Left lung (tissue), 4 donors: ENCODE measurements at regions not wholly inside any gene's neighbourhood (a gene's known extent, or its start where the extent isn't known, plus 50 kb on each side); places are given as distances from the start of the nearest gene placed in this dataset.

Experiments
- ATAC-seq: fragments of 200-7000 bp; cut with Tn5 transposase; one replicate; pipeline ENCODE4 v1.9.1; 2020; ENCODE audit warnings: moderate library complexity
- DNase-seq, 4 donors: peaks; one replicate each; pipeline ENCODE4 v3.0.0-alpha.2; 2013 to 2020
- H3K27ac ChIP-seq, 2 donors: fragments of 200-600 bp; sonication (generic) in 1 of 2; one replicate each; pipeline versions ENCODE4 v1.5.0 to v1.8.0; 2020 to 2021
- H3K27me3 ChIP-seq, 2 donors: fragments of 200-600 bp; sonication (generic) in 1 of 2; one replicate each; pipeline versions ENCODE4 v1.5.0 to v1.8.0; 2020 to 2021
- H3K36me3 ChIP-seq, 2 donors: fragments of 200-600 bp; sonication (generic) in 1 of 2; one replicate each; pipeline versions ENCODE4 v1.5.0 to v1.8.0; 2020 to 2021
- H3K4me1 ChIP-seq, 2 donors: fragments of 200-600 bp; one replicate each; pipeline ENCODE4 v1.8.0; 2021
- H3K4me3 ChIP-seq, 2 donors: fragments of 200-600 bp; sonication (generic) in 1 of 2; one replicate each; pipeline versions ENCODE4 v1.5.0 to v1.8.0; 2020 to 2021; ENCODE audit warnings: mild to moderate bottlenecking in 1 of 2
- H3K9me3 ChIP-seq, 2 donors: fragments of 200-600 bp; sonication (generic) in 1 of 2; one replicate each; pipeline versions ENCODE4 v1.5.0 to v1.8.0; 2020 to 2021
- CTCF ChIP-seq, 2 donors: fragments of 200-600 bp; sonication (generic) in 1 of 2; IDR thresholded peaks; one replicate each; pipeline versions ENCODE4 v1.5.0 to v1.8.0; 2021; ENCODE audit warnings: antibody characterized with exemption in 2 of 2
- intact Hi-C, 2 donors: fragments of 100-400 bp; cut with DNase I; formaldehyde crosslinking; loops; one replicate each; pipeline versions ENCODE4 v1.11.2 to v1.14.2; 2022
- donor health status: DM: no; HTN: yes; CAD: no.
- donor health status: DM: no; HTN: no; CAD: no.

- Histone ChIP-seq H3K9me3 (peaks cover 0 to 2% of the 10 kb centered on the region in 2 donors), H3K4me3 (no peak overlapping the region), H3K27me3 (no peaks in the 10 kb centered on the region), H3K36me3 (no peaks in the 10 kb centered on the region), H3K27ac (no peak overlapping the region), H3K4me1 (no peaks in the 10 kb centered on the region)
- no peak for ATAC-seq
- TF ChIP-seq CTCF (IDR thresholded peaks at IDR 0.05) = no peak
- DNase-seq = no peak
- intact Hi-C loops = no loop called here
Observed at GRCh38 chr6:19309661-19310060, 527.5 kb upstream of the ID4 start.

DNA sequence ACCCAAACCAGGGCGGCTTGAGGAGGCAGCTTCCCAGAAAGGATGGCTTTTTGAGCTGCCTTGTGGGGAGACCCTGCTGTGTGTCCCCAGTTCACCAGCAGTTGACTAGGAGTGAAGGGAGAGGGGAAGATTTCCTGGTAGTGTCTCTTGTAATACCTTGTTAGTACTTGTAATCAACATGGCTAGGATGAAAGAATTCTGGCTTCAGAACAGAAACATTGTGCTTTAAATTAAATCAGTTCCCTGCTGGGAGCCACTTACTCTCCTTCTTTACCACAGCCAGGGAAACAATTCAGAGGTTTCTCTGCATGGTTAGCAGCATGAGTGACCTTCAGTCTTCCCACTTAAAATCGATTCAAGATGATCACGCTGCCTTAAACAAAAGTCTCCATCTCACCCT lies 525.4 kb upstream of the ID4 start:
- no peaks in the 10 kb centered on the region for H3K27me3 ChIP-seq

DNA sequence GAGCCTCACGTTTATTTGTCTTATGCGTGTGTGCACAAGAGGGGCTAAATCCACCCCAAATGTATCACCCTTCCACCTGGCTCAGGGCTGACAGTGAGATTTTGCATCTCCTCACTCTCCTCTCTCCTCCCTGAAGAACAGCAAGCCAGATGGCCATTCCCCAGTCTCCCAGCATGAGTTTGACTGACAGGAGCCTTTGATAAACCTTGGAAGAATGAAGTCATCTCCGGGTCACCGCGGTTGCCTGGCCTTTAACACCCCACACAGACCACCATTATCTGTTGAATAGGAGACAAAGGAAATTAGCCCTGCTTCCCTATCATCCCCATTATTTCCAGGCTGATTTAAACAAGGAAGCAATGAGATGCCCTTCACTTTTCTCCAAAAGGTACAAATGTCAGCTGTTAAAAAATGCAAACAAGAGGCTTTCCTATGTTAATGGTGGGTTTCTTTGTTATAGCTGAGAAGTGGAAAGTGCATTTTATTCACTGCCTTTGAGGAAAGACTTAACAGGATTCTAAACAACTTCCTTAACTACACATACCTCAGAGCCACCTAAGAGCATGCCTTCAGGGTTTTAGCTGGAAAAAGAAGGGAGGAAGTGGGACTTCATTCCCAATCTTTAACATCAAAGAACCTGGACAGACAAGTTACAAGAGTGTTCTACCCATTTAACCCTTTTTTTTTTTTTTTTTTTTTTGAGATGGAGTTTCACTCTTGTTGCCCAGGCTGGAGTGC lies 524.8 kb upstream of the ID4 start:
- Histone ChIP-seq H3K27me3 (no peaks in the 10 kb centered on the region), H3K4me1 (no peaks in the 10 kb centered on the region), H3K4me3 (no peak overlapping the region), H3K27ac (no peak overlapping the region), H3K9me3 (peaks cover 0 to 2% of the 10 kb centered on the region in 2 donors), H3K36me3 (no peaks in the 10 kb centered on the region)
- ATAC-seq (no peak), DNase-seq (no peak)
- TF ChIP-seq CTCF (IDR thresholded peaks at IDR 0.05) = no peak
- intact Hi-C loops = no loop called here

More for the DNA sequence above, 525.4 kb upstream of the ID4 start:
- Histone ChIP-seq H3K36me3 (no peaks in the 10 kb centered on the region), H3K27ac (no peak overlapping the region), H3K4me1 (no peaks in the 10 kb centered on the region), H3K9me3 (peaks cover 0 to 2% of the 10 kb centered on the region in 2 donors), H3K4me3 (no peak overlapping the region)
- no peak for TF ChIP-seq CTCF (IDR thresholded peaks at IDR 0.05)
- intact Hi-C loops = no loop called here
- ATAC-seq (no peak), DNase-seq (no peak)

- ATAC-seq (no peak), DNase-seq (no peak)
- Histone ChIP-seq H3K36me3 (no peaks in the 10 kb centered on the region), H3K4me1 (no peaks in the 10 kb centered on the region), H3K27ac (no peak overlapping the region), H3K27me3 (no peaks in the 10 kb centered on the region), H3K9me3 (no peaks in the 10 kb centered on the region), H3K4me3 (no peak overlapping the region)
- no peak for TF ChIP-seq CTCF (IDR thresholded peaks at IDR 0.05)
- intact Hi-C loops = no loop called here
Observed at GRCh38 chr6:19317431-19317986, 519.7 kb upstream of the ID4 start.

DNA sequence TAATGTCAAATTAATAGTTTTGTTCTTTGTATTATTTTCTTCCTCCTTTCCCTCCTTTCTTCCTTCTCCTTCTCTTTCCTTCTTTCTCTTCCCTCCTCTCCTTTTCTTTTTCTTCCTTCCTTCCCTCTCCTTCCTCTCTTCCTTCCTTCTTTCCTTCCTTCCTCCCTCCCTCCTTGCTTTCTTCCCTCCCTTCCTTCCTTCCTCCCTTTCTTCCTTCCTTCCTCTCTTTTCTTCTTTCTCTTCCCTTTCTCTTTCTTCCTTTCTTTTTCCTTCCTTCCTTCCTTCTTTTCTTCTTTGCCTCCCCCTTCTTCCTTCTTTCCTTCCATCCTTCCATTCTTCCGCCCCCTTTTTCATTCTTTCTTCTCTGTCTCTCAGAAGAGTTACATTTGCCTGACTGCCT lies 518.2 kb upstream of the ID4 start:
- H3K36me3 ChIP-seq = no peaks in the 10 kb centered on the region
- ATAC-seq = no peak
- H3K27me3 ChIP-seq = no peaks in the 10 kb centered on the region
- no peaks in the 10 kb centered on the region for H3K9me3 ChIP-seq
- no peak overlapping the region for H3K27ac ChIP-seq
- intact Hi-C loops = no loop called here
- H3K4me3 ChIP-seq = no peak overlapping the region
- TF ChIP-seq CTCF (IDR thresholded peaks at IDR 0.05) = no peak
- no peak for DNase-seq
- H3K4me1 ChIP-seq = no peaks in the 10 kb centered on the region
